ENCODE measurements at regions not wholly inside any gene's neighbourhood (a gene's known extent, or its start where the extent isn't known, plus 50 kb on each side); places are given as distances from the start of the nearest gene placed in this dataset.

GRCh38 chr5:44881266-44881665 lies 72.5 kb downstream of the MRPS30 start:
- intact Hi-C loops (cut with DNase I), result no loop called here
- no peak overlapping the region for H3K27ac ChIP-seq
- no peaks in the 10 kb centered on the region for H3K9me3 ChIP-seq
- no peaks in the 10 kb centered on the region for H3K36me3 ChIP-seq
- no peak for TF ChIP-seq POLR2AphosphoS5 (IDR thresholded peaks at IDR 0.05; ENCODE audit: insufficient read depth in 1 of 2, low read depth in 1 of 2)
- no peak for TF ChIP-seq POLR2A (IDR thresholded peaks at IDR 0.05)
- no peaks in the 10 kb centered on the region for H3K27me3 ChIP-seq
- H3K4me3 ChIP-seq, result no peak overlapping the region
- no peaks in the 10 kb centered on the region for H3K4me1 ChIP-seq
- DNase-seq (ENCODE audit: extremely low spot score in 2 of 2), result no peak

- H3K4me1 ChIP-seq, result no peaks in the 10 kb centered on the region
- intact Hi-C loops (cut with DNase I), result no loop called here
- DNase-seq (ENCODE audit: extremely low spot score in 2 of 2), result no peak
- no peak overlapping the region for H3K27ac ChIP-seq
- TF ChIP-seq POLR2AphosphoS5 (IDR thresholded peaks at IDR 0.05; ENCODE audit: insufficient read depth in 1 of 2, low read depth in 1 of 2), result no peak
- H3K36me3 ChIP-seq, result no peaks in the 10 kb centered on the region
- H3K27me3 ChIP-seq, result no peaks in the 10 kb centered on the region
- no peak overlapping the region for H3K4me3 ChIP-seq
- no peaks in the 10 kb centered on the region for H3K9me3 ChIP-seq
Measured at GRCh38 chr5:44884036-44884435, 75.3 kb downstream of the MRPS30 start.

DNA sequence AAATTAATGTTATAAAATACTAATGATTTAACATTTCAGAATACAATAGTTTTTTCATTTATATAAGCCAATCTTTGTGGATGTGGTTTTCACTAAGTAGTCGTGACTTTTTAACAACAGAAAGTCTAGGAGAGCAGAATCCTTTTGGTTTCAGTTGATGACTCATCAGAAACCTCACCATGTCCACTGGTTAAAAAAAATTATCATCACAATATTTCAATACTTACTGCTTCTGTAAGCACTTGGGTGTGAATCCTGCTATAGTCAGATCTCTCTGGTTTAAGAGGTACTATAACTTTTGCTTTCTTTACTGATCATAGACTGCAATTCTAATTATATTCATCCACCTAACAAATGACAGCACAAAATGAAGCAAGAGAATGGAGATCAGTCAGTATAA lies 77.2 kb downstream of the MRPS30 start:
- H3K4me3 ChIP-seq, result no peak overlapping the region
- intact Hi-C loops (cut with DNase I), result no loop called here
- no peak for TF ChIP-seq POLR2AphosphoS5 (IDR thresholded peaks at IDR 0.05; ENCODE audit: insufficient read depth in 1 of 2, low read depth in 1 of 2)
- TF ChIP-seq, protein P1, sequence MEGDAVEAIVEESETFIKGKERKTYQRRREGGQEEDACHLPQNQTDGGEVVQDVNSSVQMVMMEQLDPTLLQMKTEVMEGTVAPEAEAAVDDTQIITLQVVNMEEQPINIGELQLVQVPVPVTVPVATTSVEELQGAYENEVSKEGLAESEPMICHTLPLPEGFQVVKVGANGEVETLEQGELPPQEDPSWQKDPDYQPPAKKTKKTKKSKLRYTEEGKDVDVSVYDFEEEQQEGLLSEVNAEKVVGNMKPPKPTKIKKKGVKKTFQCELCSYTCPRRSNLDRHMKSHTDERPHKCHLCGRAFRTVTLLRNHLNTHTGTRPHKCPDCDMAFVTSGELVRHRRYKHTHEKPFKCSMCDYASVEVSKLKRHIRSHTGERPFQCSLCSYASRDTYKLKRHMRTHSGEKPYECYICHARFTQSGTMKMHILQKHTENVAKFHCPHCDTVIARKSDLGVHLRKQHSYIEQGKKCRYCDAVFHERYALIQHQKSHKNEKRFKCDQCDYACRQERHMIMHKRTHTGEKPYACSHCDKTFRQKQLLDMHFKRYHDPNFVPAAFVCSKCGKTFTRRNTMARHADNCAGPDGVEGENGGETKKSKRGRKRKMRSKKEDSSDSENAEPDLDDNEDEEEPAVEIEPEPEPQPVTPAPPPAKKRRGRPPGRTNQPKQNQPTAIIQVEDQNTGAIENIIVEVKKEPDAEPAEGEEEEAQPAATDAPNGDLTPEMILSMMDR (IDR thresholded peaks at IDR 0.05), result no peak
- TF ChIP-seq POLR2A (IDR thresholded peaks at IDR 0.05), result no peak
- H3K36me3 ChIP-seq, result no peaks in the 10 kb centered on the region
- DNase-seq (ENCODE audit: extremely low spot score in 2 of 2), result no peak
- no peaks in the 10 kb centered on the region for H3K27me3 ChIP-seq
- no peak overlapping the region for H3K27ac ChIP-seq
- H3K4me1 ChIP-seq, result no peaks in the 10 kb centered on the region
- H3K9me3 ChIP-seq, result no peaks in the 10 kb centered on the region

- H3K4me1 ChIP-seq, result no peaks in the 10 kb centered on the region
- no peaks in the 10 kb centered on the region for H3K36me3 ChIP-seq
- no peak overlapping the region for H3K4me3 ChIP-seq
- intact Hi-C loops (cut with DNase I), result no loop called here
- no peak for DNase-seq (ENCODE audit: extremely low spot score in 2 of 2)
- no peak overlapping the region for H3K27ac ChIP-seq
- no peak for TF ChIP-seq POLR2A (IDR thresholded peaks at IDR 0.05)
- TF ChIP-seq, protein P1 (IDR thresholded peaks at IDR 0.05), result no peak
- no peak for TF ChIP-seq POLR2AphosphoS5 (IDR thresholded peaks at IDR 0.05; ENCODE audit: insufficient read depth in 1 of 2, low read depth in 1 of 2)
- no peaks in the 10 kb centered on the region for H3K9me3 ChIP-seq
- no peaks in the 10 kb centered on the region for H3K27me3 ChIP-seq
Measured at GRCh38 chr5:44887722-44888121, 79.0 kb downstream of the MRPS30 start.

GRCh38 chr5:44888435-44888834 lies 79.7 kb downstream of the MRPS30 start:
- no peak overlapping the region for H3K27ac ChIP-seq
- H3K4me3 ChIP-seq, result no peak overlapping the region
- no peaks in the 10 kb centered on the region for H3K36me3 ChIP-seq
- intact Hi-C loops (cut with DNase I), result no loop called here
- no peaks in the 10 kb centered on the region for H3K9me3 ChIP-seq
- DNase-seq (ENCODE audit: extremely low spot score in 2 of 2), result no peak
- H3K4me1 ChIP-seq, result no peaks in the 10 kb centered on the region
- H3K27me3 ChIP-seq, result no peaks in the 10 kb centered on the region
- TF ChIP-seq POLR2A (IDR thresholded peaks at IDR 0.05) (no peak), POLR2AphosphoS5 (IDR thresholded peaks at IDR 0.05; ENCODE audit: insufficient read depth in 1 of 2, low read depth in 1 of 2) (no peak)
- TF ChIP-seq, protein P1 (IDR thresholded peaks at IDR 0.05), result no peak

DNA sequence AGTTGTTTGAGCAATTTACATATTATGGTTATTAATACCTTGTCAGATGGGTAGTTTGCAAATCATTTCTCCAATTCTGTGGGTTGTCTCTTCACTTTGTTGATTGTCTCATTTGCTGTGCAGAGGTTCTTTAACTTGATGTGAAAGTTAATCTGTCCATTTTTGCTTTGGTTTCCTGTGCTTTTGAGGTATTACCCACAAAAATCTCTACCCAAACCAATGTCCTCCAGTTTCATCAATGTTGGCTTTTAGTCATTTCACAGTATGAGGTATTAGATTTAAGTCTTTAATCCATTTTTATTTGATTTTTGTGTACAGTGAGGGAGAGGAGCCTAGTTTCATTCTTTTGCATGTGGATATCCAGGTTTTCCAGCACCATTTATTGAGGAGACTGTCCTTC lies 82.4 kb downstream of the MRPS30 start:
- no peaks in the 10 kb centered on the region for H3K27me3 ChIP-seq
- no peaks in the 10 kb centered on the region for H3K36me3 ChIP-seq
- H3K9me3 ChIP-seq, result no peaks in the 10 kb centered on the region
- no peak overlapping the region for H3K27ac ChIP-seq
- DNase-seq (ENCODE audit: extremely low spot score in 2 of 2), result no peak
- H3K4me3 ChIP-seq, result no peak overlapping the region
- intact Hi-C loops (cut with DNase I), result no loop called here
- no peak for TF ChIP-seq POLR2AphosphoS5 (IDR thresholded peaks at IDR 0.05; ENCODE audit: insufficient read depth in 1 of 2, low read depth in 1 of 2)
- TF ChIP-seq, protein P1 (IDR thresholded peaks at IDR 0.05), result no peak
- TF ChIP-seq POLR2A (IDR thresholded peaks at IDR 0.05), result no peak
- no peaks in the 10 kb centered on the region for H3K4me1 ChIP-seq

Data from vagina (tissue), 2 donors.